WERI-Rb-1 (cell line): ENCODE measurements at regions not wholly inside any gene's neighbourhood (a gene's known extent, or its start where the extent isn't known, plus 50 kb on each side); places are given as distances from the start of the nearest gene placed in this dataset.

Source experiments
- DNase-seq: peaks from one replicate; pipeline ENCODE4 v3.0.0-alpha.2; 2020
- H3K27ac ChIP-seq: fragments of 250-450 bp; sonication (Bioruptor Pico); 2 replicates; pipeline ENCODE4 v1.5.1; 2020; ENCODE audit warnings: mild to moderate bottlenecking, moderate library complexity
- H3K27me3 ChIP-seq: fragments of 250-450 bp; sonication (Bioruptor Pico); 2 replicates; pipeline ENCODE4 v1.5.1; 2021; ENCODE audit warnings: mild to moderate bottlenecking, low read depth, moderate library complexity; ENCODE audit not compliant: insufficient read depth, severe bottlenecking
- H3K36me3 ChIP-seq: fragments of 250-450 bp; sonication (Bioruptor Pico); 2 replicates; pipeline ENCODE4 v1.5.1; 2020; ENCODE audit warnings: mild to moderate bottlenecking, moderate library complexity
- H3K4me3 ChIP-seq: 2 replicates; pipeline ENCODE4 v1.5.1; 2011; ENCODE audit warnings: low read depth, mild to moderate bottlenecking, control low read depth, low read length
- H3K9me3 ChIP-seq: fragments of 250-450 bp; sonication (Bioruptor Pico); 2 replicates; pipeline ENCODE4 v1.5.1; 2021; ENCODE audit warnings: mild to moderate bottlenecking, moderate library complexity; ENCODE audit not compliant: severe bottlenecking
- TF ChIP-seq, protein P1 (sequence below): IDR thresholded peaks from 2 replicates; pipeline ENCODE4 v1.5.1; 2011; ENCODE audit warnings: low read depth, mild to moderate bottlenecking, control low read depth, inconsistent platforms, low read length

- Histone ChIP-seq H3K27me3 (no peaks in the 10 kb centered on the region), H3K4me3 (no peak overlapping the region), H3K36me3 (no peaks in the 10 kb centered on the region), H3K9me3 (peaks cover 4% of the 10 kb centered on the region), H3K27ac (no peak overlapping the region)
- TF ChIP-seq, protein P1, sequence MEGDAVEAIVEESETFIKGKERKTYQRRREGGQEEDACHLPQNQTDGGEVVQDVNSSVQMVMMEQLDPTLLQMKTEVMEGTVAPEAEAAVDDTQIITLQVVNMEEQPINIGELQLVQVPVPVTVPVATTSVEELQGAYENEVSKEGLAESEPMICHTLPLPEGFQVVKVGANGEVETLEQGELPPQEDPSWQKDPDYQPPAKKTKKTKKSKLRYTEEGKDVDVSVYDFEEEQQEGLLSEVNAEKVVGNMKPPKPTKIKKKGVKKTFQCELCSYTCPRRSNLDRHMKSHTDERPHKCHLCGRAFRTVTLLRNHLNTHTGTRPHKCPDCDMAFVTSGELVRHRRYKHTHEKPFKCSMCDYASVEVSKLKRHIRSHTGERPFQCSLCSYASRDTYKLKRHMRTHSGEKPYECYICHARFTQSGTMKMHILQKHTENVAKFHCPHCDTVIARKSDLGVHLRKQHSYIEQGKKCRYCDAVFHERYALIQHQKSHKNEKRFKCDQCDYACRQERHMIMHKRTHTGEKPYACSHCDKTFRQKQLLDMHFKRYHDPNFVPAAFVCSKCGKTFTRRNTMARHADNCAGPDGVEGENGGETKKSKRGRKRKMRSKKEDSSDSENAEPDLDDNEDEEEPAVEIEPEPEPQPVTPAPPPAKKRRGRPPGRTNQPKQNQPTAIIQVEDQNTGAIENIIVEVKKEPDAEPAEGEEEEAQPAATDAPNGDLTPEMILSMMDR = no peak
- DNase-seq = no peak
Observed at GRCh38 chr4:136731025-136731424, 801.3 kb downstream of the PCDH18 start.

GRCh38 chr4:136725286-136726081, 806.8 kb downstream of the PCDH18 start:
- TF ChIP-seq, protein P1 = no peak
- no peak for DNase-seq
- Histone ChIP-seq H3K4me3 (no peak overlapping the region), H3K36me3 (no peaks in the 10 kb centered on the region), H3K27ac (no peak overlapping the region), H3K27me3 (no peaks in the 10 kb centered on the region), H3K9me3 (no peaks in the 10 kb centered on the region)

GRCh38 chr4:136713140-136713539, 819.2 kb downstream of the PCDH18 start:
- TF ChIP-seq, protein P1 = no peak
- DNase-seq = no peak
- Histone ChIP-seq H3K9me3 (peaks cover 1% of the 10 kb centered on the region), H3K4me3 (no peak overlapping the region), H3K27me3 (no peaks in the 10 kb centered on the region), H3K36me3 (no peaks in the 10 kb centered on the region), H3K27ac (no peak overlapping the region)

- no peak overlapping the region for H3K27ac ChIP-seq
- no peak for DNase-seq
- H3K36me3 ChIP-seq = no peaks in the 10 kb centered on the region
- H3K9me3 ChIP-seq = peaks cover 3% of the 10 kb centered on the region
- H3K27me3 ChIP-seq = no peaks in the 10 kb centered on the region
- TF ChIP-seq, protein P1 = no peak
- H3K4me3 ChIP-seq = no peak overlapping the region
Observed at GRCh38 chr4:136709897-136710296, 822.4 kb downstream of the PCDH18 start.

- Histone ChIP-seq H3K9me3 (peaks cover 3% of the 10 kb centered on the region), H3K4me3 (no peak overlapping the region), H3K36me3 (no peaks in the 10 kb centered on the region), H3K27me3 (no peaks in the 10 kb centered on the region), H3K27ac (no peak overlapping the region)
- DNase-seq = no peak
- TF ChIP-seq, protein P1 = no peak
Observed at GRCh38 chr4:136706942-136707341, 825.4 kb downstream of the PCDH18 start.

GRCh38 chr4:136699905-136700304, 832.4 kb downstream of the PCDH18 start:
- no peak for DNase-seq
- Histone ChIP-seq H3K27me3 (no peaks in the 10 kb centered on the region), H3K36me3 (no peaks in the 10 kb centered on the region), H3K27ac (no peak overlapping the region), H3K9me3 (no peaks in the 10 kb centered on the region), H3K4me3 (no peak overlapping the region)
- TF ChIP-seq, protein P1 = no peak
